ENCODE measurements at regions not wholly inside any gene's neighbourhood (a gene's known extent, or its start where the extent isn't known, plus 50 kb on each side); places are given as distances from the start of the nearest gene placed in this dataset.
"Not testable (repeated sequence)": the region's sequence is repeated elsewhere in the genome, so short reads cannot be mapped to it uniquely, and the experiment has no call there.

DNA sequence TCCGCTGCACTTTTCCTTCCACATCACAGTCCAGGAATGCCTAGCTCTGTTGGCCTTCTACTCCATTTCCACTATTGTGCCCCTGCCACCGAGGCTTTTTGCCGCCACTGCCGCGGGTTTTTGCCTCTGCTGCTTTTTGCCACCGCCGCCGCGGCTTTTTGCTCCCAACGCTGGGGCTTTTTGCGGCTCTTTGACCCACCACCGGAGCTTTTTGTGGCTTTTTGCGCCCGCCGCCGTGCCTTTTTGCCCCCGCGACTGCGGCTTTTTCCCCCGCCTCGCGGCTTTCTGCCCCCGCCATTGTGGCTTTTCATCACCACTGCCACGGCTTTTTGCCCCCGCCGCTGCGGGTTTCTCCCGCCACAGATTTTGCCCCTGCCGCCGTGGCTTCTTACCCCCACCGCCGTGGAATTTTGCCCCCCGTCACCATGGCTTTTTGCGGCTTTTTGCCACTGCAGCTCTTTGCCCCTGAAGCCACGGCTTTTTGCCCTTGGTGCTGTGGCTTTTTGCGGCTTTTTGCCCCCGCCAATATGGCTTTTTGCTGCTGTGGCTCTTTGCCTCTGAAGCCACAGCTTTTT, 2798.7 kb upstream of the TEKT4 start:
- 89% methylated on average over 37 of the region's 37 CpGs for whole genome bisulfite sequencing (ENCODE audit: insufficient coverage, low coverage, low lambda C conversion rate, missing lambda C conversion rate)
- no peak for ATAC-seq
- Histone ChIP-seq H3K4me1 (no peaks in the 10 kb centered on the region), H3K9me3 (no peaks in the 10 kb centered on the region), H3K4me3 (no peak overlapping the region), H3K27me3 (no peaks in the 10 kb centered on the region), H3K27ac (no peak overlapping the region), H3K36me3 (no peaks in the 10 kb centered on the region)
- DNase-seq = peak in 2 of 3 donors; percentile 13 to 30
- TF ChIP-seq POLR2A (IDR thresholded peaks at IDR 0.05) = no peak
- TF ChIP-seq, protein P1, sequence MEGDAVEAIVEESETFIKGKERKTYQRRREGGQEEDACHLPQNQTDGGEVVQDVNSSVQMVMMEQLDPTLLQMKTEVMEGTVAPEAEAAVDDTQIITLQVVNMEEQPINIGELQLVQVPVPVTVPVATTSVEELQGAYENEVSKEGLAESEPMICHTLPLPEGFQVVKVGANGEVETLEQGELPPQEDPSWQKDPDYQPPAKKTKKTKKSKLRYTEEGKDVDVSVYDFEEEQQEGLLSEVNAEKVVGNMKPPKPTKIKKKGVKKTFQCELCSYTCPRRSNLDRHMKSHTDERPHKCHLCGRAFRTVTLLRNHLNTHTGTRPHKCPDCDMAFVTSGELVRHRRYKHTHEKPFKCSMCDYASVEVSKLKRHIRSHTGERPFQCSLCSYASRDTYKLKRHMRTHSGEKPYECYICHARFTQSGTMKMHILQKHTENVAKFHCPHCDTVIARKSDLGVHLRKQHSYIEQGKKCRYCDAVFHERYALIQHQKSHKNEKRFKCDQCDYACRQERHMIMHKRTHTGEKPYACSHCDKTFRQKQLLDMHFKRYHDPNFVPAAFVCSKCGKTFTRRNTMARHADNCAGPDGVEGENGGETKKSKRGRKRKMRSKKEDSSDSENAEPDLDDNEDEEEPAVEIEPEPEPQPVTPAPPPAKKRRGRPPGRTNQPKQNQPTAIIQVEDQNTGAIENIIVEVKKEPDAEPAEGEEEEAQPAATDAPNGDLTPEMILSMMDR (IDR thresholded peaks at IDR 0.05) = no peak
- intact Hi-C loops (cut with DNase I) = no loop called here

DNA sequence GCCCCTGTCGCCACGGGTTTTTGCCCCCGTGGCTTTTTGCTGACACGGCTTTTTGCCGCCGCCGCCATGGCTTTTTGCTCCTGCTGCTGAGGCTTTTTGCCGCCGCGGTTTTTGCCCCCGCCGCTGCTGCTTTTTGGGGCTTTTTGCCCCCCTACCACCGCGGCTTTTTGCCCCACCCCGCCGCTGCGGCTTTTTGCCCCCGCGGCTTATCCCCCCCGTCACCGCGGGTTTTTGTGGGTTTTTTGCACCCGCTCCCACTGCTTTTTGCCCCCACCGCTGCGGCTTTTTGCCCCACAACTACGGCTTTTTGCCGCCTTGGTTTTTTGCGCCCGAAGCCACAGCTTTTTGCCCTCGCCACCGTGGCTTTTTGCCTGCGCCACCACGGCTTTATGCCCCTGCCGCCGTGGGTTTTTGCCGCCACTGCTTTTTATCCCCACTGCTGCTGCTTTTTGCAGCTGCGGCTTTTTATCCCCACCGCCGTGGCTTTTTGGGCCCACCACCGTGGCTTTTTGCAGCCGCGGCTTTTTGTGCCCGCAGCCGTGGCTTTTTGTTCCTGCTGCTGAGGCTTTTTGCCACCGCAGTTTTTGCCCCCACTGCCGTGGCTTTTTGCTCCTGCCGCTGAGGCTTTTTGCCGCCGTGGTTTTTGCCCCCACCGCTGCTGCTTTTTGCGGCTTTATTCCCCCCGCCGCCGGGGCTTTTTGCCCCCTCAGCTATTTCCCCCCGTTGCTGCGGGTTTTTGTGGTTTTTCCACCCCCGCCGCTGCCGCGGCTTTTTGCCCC, 2798.0 kb upstream of the TEKT4 start:
- Histone ChIP-seq H3K36me3 (no peaks in the 10 kb centered on the region), H3K9me3 (no peaks in the 10 kb centered on the region), H3K4me1 (no peaks in the 10 kb centered on the region), H3K27me3 (no peaks in the 10 kb centered on the region), H3K4me3 (no peak overlapping the region), H3K27ac (no peak overlapping the region)
- TF ChIP-seq, protein P1 (IDR thresholded peaks at IDR 0.05) = no peak
- TF ChIP-seq POLR2A (IDR thresholded peaks at IDR 0.05) = no peak
- intact Hi-C loops (cut with DNase I) = no loop called here
- whole genome bisulfite sequencing (ENCODE audit: insufficient coverage, low coverage, low lambda C conversion rate, missing lambda C conversion rate) = 91% methylated on average over 43 of the region's 60 CpGs
- DNase-seq = peak in 2 of 3 donors; percentile 31 to 42
- no peak for ATAC-seq

DNA sequence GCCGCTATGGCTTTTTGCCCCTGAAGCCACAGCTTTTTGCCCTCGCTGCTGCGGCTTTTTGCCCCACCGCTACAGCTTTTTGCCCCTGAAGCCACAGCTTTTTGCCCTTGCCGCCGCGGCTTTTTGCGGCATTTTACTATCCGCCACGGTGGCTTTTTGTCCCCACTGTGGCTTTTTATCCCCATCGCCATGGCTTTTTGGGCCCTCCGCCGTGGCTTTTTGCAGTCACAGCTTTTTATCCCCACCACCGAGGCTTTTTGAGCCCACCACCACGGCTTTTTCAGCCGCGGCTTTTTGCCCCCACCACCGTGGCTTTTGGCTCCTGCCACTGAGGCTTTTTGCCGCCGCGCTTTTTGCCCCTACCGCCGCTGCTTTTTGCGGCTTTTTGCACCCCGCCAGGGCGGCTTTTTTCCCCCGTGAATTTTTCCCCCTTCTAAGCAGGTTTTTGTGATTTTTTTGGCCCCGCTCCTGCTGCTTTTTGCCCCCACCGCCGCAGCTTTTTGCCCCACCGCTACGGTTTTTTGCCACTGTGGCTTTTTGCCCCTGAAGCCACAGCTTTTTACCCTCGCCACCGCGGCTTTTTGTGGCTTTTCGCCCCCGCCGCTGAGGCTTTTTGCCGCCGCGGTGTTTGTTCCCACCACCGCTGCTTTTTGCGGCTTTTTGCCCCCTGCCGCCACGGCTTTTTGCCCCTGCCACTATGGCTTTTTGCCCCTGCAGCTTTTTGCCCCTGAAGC, 2797.2 kb upstream of the TEKT4 start:
- Histone ChIP-seq H3K4me3 (no peak overlapping the region), H3K9me3 (no peaks in the 10 kb centered on the region), H3K27me3 (no peaks in the 10 kb centered on the region), H3K27ac (no peak overlapping the region), H3K4me1 (no peaks in the 10 kb centered on the region), H3K36me3 (no peaks in the 10 kb centered on the region)
- no peak for ATAC-seq
- intact Hi-C loops (cut with DNase I) = no loop called here
- WGBS (ENCODE audit: insufficient coverage, low coverage, low lambda C conversion rate, missing lambda C conversion rate) = 84% methylated on average over 29 of the region's 45 CpGs
- peak in 2 of 3 donors; percentile 19 to 24 for DNase-seq
- TF ChIP-seq, protein P1 (IDR thresholded peaks at IDR 0.05) = no peak
- no peak for TF ChIP-seq POLR2A (IDR thresholded peaks at IDR 0.05)

DNA sequence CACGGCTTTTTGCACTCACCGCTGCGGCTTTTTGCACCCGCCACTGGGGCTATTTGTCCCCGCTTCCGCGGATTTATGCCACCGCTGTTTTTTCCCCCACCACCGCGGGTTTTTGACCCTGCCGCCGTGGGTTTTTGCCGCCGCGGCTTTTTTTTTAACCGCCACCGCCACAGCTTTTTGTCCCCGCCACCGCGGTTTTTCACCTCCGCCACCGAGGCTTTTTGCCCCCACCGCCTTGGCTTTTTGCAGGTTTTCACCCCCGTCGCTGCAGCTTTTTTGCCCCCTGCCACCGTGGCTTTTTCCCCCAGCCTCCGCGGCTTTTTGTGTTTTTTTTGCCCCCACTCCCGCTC, 2796.7 kb upstream of the TEKT4 start:
- no peak for TF ChIP-seq POLR2A (IDR thresholded peaks at IDR 0.05)
- TF ChIP-seq, protein P1 (IDR thresholded peaks at IDR 0.05) = no peak
- H3K27ac ChIP-seq = no peak overlapping the region
- WGBS (ENCODE audit: insufficient coverage, low coverage, low lambda C conversion rate, missing lambda C conversion rate) = 68% methylated on average over 29 of the region's 29 CpGs
- no peaks in the 10 kb centered on the region for H3K4me1 ChIP-seq
- H3K36me3 ChIP-seq = no peaks in the 10 kb centered on the region
- H3K4me3 ChIP-seq = no peak overlapping the region
- no peaks in the 10 kb centered on the region for H3K9me3 ChIP-seq
- intact Hi-C loops (cut with DNase I) = no loop called here
- H3K27me3 ChIP-seq = no peaks in the 10 kb centered on the region
- peak in 1 of 3 donors; percentile 22 for DNase-seq
- ATAC-seq = no peak

DNA sequence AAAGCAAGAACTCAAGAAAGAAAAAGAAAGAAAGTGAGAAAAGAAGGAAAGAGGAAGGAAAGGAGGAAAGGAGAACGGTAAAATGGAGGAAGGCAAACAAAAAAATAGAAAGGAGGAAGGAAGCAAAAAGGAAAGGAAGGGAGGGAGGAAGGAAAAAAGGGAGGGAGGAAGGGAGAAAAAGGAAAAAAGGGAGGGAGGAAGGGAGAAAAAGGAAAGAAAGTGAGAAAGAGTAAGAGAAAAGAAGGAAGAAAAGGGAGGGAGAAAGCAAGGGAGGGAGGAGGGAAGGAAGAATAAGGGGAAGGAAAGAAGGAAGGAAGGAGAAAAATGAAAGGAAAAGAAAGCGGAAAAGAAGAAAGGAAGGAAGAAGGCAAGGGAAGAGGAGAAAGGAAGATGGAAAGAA, 2795.9 kb upstream of the TEKT4 start:
- 71% methylated on average over 2 of the region's 2 CpGs for WGBS (ENCODE audit: insufficient coverage, low coverage, low lambda C conversion rate, missing lambda C conversion rate)
- H3K27me3 ChIP-seq; H3K4me3 ChIP-seq; H3K36me3 ChIP-seq; H3K4me1 ChIP-seq; ATAC-seq; H3K9me3 ChIP-seq; H3K27ac ChIP-seq; DNase-seq; intact Hi-C loops (cut with DNase I): not testable (repeated sequence)

Measured in right lobe of liver (tissue), 6 donors.